MCF 10A (cell line): ENCODE measurements at regions not wholly inside any gene's neighbourhood (a gene's known extent, or its start where the extent isn't known, plus 50 kb on each side); places are given as distances from the start of the nearest gene placed in this dataset.

Experiments
- BruUV-seq: library from RNA; stranded (reverse); fragments of 400-500 nt; replicated peaks from 2 replicates; lab custom pipeline; 2021; lab: Mats Ljungman, UMichigan
- CTCF ChIA-PET: fragments of 300-600 bp; sonication (Branson Sonifier 250); formaldehyde crosslinking; extraction: SDS; loops from one replicate; lab custom pipeline; 2021; ENCODE audit warnings: antibody characterized with exemption, inconsistent platforms; lab: Yijun Ruan, JAX
- POLR2A ChIA-PET: fragments of 300-600, 350-650 bp; sonication (Branson Sonifier 250); formaldehyde crosslinking; extraction: SDS; loops from one replicate; lab custom pipeline; 2020; ENCODE audit warnings: antibody characterized with exemption, inconsistent platforms; lab: Yijun Ruan, JAX
- DNase-seq: peaks from one replicate; pipeline ENCODE4 v3.0.0-alpha.2; 2018; ENCODE audit not compliant: unreplicated experiment
- H3K27ac Mint-ChIP-seq: one replicate; pipeline ENCODE4 v1.8.0; 2022; ENCODE audit warnings: mild to moderate bottlenecking, low read depth, mixed read lengths; ENCODE audit not compliant: unreplicated experiment
- H3K27me3 Mint-ChIP-seq: one replicate; pipeline ENCODE4 v1.8.0; 2022; ENCODE audit warnings: mixed read lengths; ENCODE audit not compliant: insufficient read depth, unreplicated experiment
- H3K36me3 Mint-ChIP-seq: one replicate; pipeline ENCODE4 v1.8.0; 2022; ENCODE audit warnings: mild to moderate bottlenecking, moderate library complexity, mixed read lengths; ENCODE audit not compliant: insufficient read depth, unreplicated experiment
- H3K4me1 Mint-ChIP-seq: one replicate; pipeline ENCODE4 v1.8.0; 2022; ENCODE audit warnings: mixed read lengths; ENCODE audit not compliant: insufficient read depth, unreplicated experiment
- H3K4me3 Mint-ChIP-seq: one replicate; pipeline ENCODE4 v1.8.0; 2022; ENCODE audit warnings: mild to moderate bottlenecking, moderate library complexity, mixed read lengths; ENCODE audit not compliant: unreplicated experiment
- H3K9me3 Mint-ChIP-seq: one replicate; pipeline ENCODE4 v1.8.0; 2022; ENCODE audit warnings: mixed read lengths; ENCODE audit not compliant: unreplicated experiment
- intact Hi-C: fragments of 100-400 bp; cut with micrococcal nuclease; formaldehyde crosslinking; loops from 2 replicates; pipeline ENCODE4 v1.14.1; 2022
- TF ChIP-seq, protein P1 (sequence below): fragments of 200-600 bp; IDR thresholded peaks from one replicate; pipeline ENCODE4 v1.8.0; 2022; ENCODE audit warnings: antibody characterized with exemption, mild to moderate bottlenecking; ENCODE audit not compliant: unreplicated experiment

DNA sequence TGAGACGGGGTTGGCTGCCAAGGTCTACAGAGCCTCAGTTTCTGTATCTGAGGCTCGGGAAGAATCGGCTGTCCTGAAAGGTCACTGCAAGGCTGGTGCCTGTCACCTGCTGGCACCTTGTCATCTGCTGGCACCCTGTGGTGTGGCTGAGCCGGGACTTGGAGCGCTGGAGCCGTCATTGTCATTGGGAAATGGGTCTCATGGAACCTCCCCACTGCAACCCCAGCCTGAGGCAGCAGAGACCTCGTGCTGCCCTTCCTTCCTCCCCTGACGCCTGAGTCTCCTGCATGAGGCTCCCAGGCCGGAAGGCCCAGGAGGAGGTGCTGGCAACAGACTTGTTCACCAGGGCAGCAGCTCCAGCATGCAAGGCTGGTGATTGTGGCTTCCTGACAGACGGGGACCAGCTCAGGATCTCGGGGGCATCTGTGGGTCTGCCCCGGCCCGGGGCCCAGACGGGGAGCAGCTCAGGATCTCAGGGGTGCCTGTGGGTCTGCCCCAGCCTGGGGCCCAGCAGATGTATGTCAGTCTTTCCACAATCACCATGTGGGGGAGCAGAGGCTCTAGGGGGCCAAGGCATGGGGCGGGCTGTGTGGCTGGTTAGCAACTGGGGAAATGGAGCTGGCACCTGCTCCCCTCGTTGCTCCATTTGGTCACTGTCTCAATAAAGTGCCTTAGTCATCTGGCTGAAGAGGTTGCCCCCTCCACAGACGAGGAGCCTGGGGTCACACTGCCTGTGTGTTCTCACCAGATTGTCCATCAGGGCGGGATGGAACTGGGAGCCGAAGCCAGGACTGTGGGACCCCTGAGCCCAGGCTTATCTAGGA is 668.7 kb downstream of the BRD1 start:
- Mint-ChIP-seq H3K36me3 (peaks cover 4% of the 10 kb centered on the region), H3K4me3 (no peak overlapping the region), H3K27me3 (no peaks in the 10 kb centered on the region), H3K4me1 (no peaks in the 10 kb centered on the region), H3K27ac (no peak overlapping the region), H3K9me3 (peaks cover 48% of the 10 kb centered on the region)
- POLR2A ChIA-PET = no interaction called here
- no peak for DNase-seq
- intact Hi-C loops = no loop called here
- TF ChIP-seq, protein P1, sequence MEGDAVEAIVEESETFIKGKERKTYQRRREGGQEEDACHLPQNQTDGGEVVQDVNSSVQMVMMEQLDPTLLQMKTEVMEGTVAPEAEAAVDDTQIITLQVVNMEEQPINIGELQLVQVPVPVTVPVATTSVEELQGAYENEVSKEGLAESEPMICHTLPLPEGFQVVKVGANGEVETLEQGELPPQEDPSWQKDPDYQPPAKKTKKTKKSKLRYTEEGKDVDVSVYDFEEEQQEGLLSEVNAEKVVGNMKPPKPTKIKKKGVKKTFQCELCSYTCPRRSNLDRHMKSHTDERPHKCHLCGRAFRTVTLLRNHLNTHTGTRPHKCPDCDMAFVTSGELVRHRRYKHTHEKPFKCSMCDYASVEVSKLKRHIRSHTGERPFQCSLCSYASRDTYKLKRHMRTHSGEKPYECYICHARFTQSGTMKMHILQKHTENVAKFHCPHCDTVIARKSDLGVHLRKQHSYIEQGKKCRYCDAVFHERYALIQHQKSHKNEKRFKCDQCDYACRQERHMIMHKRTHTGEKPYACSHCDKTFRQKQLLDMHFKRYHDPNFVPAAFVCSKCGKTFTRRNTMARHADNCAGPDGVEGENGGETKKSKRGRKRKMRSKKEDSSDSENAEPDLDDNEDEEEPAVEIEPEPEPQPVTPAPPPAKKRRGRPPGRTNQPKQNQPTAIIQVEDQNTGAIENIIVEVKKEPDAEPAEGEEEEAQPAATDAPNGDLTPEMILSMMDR = no peak
- no TSS peak for BruUV-seq
- CTCF ChIA-PET = no interaction called here

DNA sequence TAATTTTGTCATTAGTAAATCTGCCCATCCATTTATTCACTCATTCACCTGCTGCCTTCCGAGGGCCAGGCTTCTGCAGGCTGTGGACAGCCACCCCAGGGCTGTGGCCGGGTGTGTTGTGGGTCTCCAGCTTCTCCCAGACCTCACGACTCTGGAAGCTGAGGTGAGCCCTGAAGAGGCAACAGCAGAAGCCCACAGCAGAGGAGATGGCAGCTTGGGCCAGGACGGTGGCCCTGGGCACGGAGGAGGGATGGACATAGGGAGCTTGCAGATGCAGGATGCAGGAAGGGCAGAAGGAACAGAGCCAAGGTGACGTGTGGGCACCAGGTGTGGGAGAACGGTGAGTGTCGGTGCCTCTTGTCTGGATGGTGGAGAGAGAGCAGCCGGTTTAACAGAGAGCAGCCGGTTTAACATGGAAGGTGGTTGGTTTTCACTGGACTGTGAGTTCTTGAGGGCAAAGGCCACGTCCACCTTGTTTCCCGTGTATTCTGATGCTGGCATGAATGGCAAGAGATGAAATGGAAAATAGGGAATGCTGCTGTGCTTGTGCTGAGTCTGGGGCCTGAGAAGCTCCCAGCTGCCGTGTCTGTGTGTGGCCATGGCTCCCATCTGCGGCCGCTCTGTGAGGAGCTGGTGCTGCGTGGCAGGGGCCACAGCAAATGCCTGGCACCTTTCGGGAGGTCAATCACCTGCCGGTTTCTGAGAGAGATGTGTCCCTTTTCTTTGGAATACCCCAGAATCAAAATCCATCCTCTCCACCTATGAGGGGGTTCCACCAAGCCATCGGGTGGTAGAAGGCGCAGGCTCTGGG is 669.9 kb downstream of the BRD1 start:
- Mint-ChIP-seq H3K27me3 (no peaks in the 10 kb centered on the region), H3K9me3 (peaks cover 47% of the 10 kb centered on the region), H3K4me1 (no peaks in the 10 kb centered on the region), H3K36me3 (peaks cover 4% of the 10 kb centered on the region), H3K4me3 (no peak overlapping the region), H3K27ac (no peak overlapping the region)
- no peak for DNase-seq
- TF ChIP-seq, protein P1 = no peak
- CTCF ChIA-PET = no interaction called here
- intact Hi-C loops = no loop called here
- POLR2A ChIA-PET = no interaction called here
- BruUV-seq = no TSS peak

DNA sequence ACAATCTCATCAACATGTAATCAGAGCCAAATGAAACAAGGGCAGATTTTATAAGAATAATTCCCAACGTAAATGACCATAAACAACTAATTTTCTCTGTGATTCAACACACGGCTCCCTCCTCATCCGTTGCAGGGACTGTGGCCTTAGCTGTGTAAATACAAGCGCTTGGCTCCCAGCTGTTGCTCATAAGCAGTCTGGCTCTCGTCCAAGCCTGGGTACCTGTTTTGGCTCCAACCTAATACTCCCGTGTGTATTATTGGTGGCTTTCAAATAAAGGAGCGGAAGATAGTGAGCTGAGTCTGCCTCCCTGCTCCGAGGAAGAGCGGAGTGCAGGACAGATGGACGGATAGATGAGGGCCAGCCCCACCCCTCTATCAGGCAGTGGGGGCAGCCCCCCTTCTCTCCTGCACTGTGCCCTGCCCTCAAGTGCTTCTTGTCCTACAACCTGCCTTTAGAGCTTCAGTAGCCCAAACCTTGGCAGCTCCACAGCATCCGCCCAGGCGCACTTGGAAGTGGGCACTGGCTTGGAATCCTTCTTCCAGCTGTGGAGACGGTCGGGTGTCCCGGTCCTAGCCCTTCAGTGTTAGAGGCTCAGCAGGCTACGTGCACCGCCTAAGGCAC is 670.9 kb downstream of the BRD1 start:
- DNase-seq = no peak
- H3K27me3 Mint-ChIP-seq = no peaks in the 10 kb centered on the region

More for the DNA sequence above, 670.9 kb downstream of the BRD1 start:
- Mint-ChIP-seq H3K27ac (no peak overlapping the region), H3K4me1 (no peaks in the 10 kb centered on the region), H3K9me3 (peaks cover 41% of the 10 kb centered on the region), H3K36me3 (no peaks in the 10 kb centered on the region), H3K4me3 (no peak overlapping the region)
- ChIA-PET CTCF (interaction anchor here (0.6 kb wide), 1 partner anchor 48 kb away, joined by 4 read pairs; no protein-coding TSS in a partner anchor), POLR2A (no interaction called here)
- intact Hi-C loops = no loop called here
- TF ChIP-seq, protein P1 = no peak
- BruUV-seq = no TSS peak
